ENCODE measurements at regions not wholly inside any gene's neighbourhood (a gene's known extent, or its start where the extent isn't known, plus 50 kb on each side); places are given as distances from the start of the nearest gene placed in this dataset.

GRCh38 chr14:85461432-85462133 is 68.4 kb upstream of the FLRT2 start:
- DNase-seq (ENCODE audit: low spot score) = no peak

- DNase-seq (ENCODE audit: low spot score) = no peak
Observed at GRCh38 chr14:85463512-85463911, 66.4 kb upstream of the FLRT2 start.

- no peak for DNase-seq (ENCODE audit: low spot score)
Observed at GRCh38 chr14:85464135-85464895, 65.6 kb upstream of the FLRT2 start.

- DNase-seq (ENCODE audit: low spot score) = no peak
Observed at GRCh38 chr14:85466678-85467077, 63.3 kb upstream of the FLRT2 start.

- peak; percentile 47 for DNase-seq (ENCODE audit: low spot score)
Observed at GRCh38 chr14:85468816-85469215, 61.1 kb upstream of the FLRT2 start.

GRCh38 chr14:85471156-85471555 is 58.8 kb upstream of the FLRT2 start:
- DNase-seq (ENCODE audit: low spot score) = no peak

GRCh38 chr14:85471744-85472143 is 58.2 kb upstream of the FLRT2 start:
- no peak for DNase-seq (ENCODE audit: low spot score)

- no peak for DNase-seq (ENCODE audit: low spot score)
Observed at GRCh38 chr14:85474431-85474830, 55.5 kb upstream of the FLRT2 start.

GRCh38 chr14:85475113-85475512 is 54.8 kb upstream of the FLRT2 start:
- DNase-seq (ENCODE audit: low spot score) = no peak

GRCh38 chr14:85479306-85479705 is 50.6 kb upstream of the FLRT2 start:
- no peak for DNase-seq (ENCODE audit: low spot score)

GRCh38 chr14:85479771-85480170 is 50.2 kb upstream of the FLRT2 start:
- no peak for DNase-seq (ENCODE audit: low spot score)
